ENCODE measurements at regions not wholly inside any gene's neighbourhood (a gene's known extent, or its start where the extent isn't known, plus 50 kb on each side); places are given as distances from the start of the nearest gene placed in this dataset.
A peak's percentile ranks its signal among the peaks of the same experiment; 100 is the strongest.
"Not testable (repeated sequence)": the region's sequence is repeated elsewhere in the genome, so short reads cannot be mapped to it uniquely, and the experiment has no call there.

- H3K4me3 ChIP-seq (ENCODE audit: low read length), result no peak overlapping the region
- DNase-seq (ENCODE audit: low read depth), result no peak
- no peak for TF ChIP-seq CTCF (IDR thresholded peaks at IDR 0.05; ENCODE audit: insufficient read depth, low read depth, low read length, missing control alignments)
These were observed 234.6 kb upstream of the ADRA1B start for GRCh38 chr5:159681661-159682060.

DNA sequence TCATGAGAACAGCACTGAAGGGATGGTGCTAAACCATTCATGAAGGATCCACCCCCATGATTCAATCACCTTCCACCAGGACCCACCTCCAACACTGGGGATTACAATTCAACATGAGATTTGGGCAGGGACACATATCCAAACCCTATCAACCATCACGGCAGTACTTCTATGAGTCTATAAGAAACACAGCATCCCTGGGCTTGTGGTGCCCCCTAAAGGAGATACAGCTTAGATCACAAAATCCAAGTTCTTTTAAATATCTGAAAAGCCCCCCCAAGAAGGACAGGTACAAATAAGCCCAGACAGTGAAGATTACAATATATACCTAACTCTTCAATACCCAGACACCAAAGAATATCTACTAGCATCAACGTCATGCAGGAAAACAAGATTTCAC lies 233.7 kb upstream of the ADRA1B start:
- no peak for TF ChIP-seq CTCF (IDR thresholded peaks at IDR 0.05; ENCODE audit: insufficient read depth, low read depth, low read length, missing control alignments)
- no peak overlapping the region for H3K4me3 ChIP-seq (ENCODE audit: low read length)
- no peak for DNase-seq (ENCODE audit: low read depth)

DNA sequence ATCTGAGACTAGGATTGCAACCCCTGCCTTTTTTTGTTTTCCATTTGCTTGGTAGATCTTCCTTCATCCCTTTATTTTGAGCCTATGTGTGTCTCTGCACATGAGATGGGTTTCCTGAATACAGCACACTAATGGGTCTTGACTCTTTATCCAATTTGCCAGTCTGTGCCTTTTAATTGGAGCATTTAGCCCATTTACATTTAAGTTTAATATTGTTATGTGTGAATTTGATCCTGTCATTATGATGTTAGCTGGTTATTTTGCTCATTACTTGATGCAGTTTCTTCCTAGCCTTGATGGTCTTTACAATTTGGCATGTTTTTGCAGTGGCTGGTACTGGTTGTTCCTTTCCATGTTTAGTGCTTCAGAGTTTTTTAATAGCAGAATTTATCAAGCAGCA lies 228.4 kb upstream of the ADRA1B start:
- H3K4me3 ChIP-seq (ENCODE audit: low read length); DNase-seq (ENCODE audit: low read depth): not testable (repeated sequence)

DNA sequence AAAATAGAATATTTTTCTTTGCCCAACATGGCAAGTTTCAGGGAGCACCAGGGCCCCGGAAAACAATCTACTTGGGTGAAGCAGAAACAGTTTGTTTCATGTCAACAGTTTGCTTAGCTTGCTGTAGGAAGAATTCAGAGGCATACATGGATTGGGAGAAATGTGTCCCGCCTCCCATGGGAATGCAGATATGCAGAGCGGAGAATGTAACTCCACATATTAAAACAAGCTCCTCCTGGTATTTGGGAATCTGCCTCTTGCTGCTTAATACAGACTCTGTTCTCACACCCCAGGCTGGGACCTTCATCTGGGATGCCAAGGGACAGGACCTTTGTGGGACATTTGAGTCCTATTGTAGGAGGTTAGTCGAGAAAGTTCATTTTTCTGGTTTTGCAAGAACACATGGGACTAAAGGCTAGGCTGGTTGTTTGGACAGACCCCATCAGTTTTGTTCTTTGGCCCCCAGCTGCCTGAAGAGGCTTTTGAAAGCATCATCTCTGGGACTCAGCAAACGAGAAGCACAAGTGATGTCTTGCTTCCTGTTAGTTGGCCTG lies 220.5 kb upstream of the ADRA1B start:
- TF ChIP-seq CTCF (IDR thresholded peaks at IDR 0.05; ENCODE audit: insufficient read depth, low read depth, low read length, missing control alignments), result no peak
- DNase-seq (ENCODE audit: low read depth), result no peak

DNA sequence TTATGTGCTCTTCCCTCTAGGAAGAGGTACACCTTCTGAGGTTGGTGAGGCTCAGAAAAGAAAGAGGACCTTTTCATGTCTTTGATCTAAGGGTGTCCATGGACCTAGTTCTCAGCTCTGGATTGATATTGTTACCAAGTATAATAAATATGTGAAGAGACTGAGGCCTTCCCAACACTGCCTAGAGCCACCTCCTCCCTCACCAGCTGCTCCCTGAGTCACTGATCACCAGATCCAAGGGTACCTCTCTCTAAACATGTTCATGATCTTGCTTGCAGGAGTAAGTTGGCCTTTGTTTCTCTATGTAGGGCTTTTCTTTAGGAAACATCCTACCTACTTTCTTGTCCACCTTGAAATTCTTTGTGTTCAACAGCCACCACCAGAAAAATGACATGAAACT lies 218.8 kb upstream of the ADRA1B start:
- peak; percentile 23 for DNase-seq (ENCODE audit: low read depth)
- no peak overlapping the region for H3K4me3 ChIP-seq (ENCODE audit: low read length)
- TF ChIP-seq CTCF (IDR thresholded peaks at IDR 0.05; ENCODE audit: insufficient read depth, low read depth, low read length, missing control alignments), result no peak

More for the DNA sequence above, 220.5 kb upstream of the ADRA1B start:
- H3K4me3 ChIP-seq (ENCODE audit: low read length), result no peak overlapping the region

DNA sequence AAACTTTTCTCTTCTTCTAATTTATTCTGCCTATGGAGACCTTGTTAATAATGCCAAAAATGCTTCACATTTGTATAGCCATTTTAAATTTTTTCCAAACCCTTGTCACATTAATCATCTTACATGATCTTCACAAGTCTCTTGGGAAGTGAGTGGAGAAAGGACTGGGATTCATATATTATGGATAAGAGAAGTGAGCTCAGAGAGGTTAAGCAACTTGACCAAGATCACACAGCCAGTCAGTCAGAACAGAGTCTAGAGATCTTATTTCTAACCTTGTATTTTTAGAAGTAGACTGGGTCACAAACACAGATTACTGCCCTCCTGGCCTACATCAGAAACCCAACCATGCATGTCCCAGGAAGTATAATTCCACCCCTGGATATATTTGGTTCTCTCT lies 218.0 kb upstream of the ADRA1B start:
- DNase-seq (ENCODE audit: low read depth), result no peak
- H3K4me3 ChIP-seq (ENCODE audit: low read length), result no peak overlapping the region
- TF ChIP-seq CTCF (IDR thresholded peaks at IDR 0.05; ENCODE audit: insufficient read depth, low read depth, low read length, missing control alignments), result no peak

- no peak overlapping the region for H3K4me3 ChIP-seq (ENCODE audit: low read length)
- DNase-seq (ENCODE audit: low read depth), result peak; percentile 45
- no peak for TF ChIP-seq CTCF (IDR thresholded peaks at IDR 0.05; ENCODE audit: insufficient read depth, low read depth, low read length, missing control alignments)
These were observed 216.3 kb upstream of the ADRA1B start for GRCh38 chr5:159700016-159700415.
